ENCODE measurements at regions not wholly inside any gene's neighbourhood (a gene's known extent, or its start where the extent isn't known, plus 50 kb on each side); places are given as distances from the start of the nearest gene placed in this dataset.

GRCh38 chr2:17258861-17259260 is 259.4 kb downstream of the RAD51AP2 start:
- no peak overlapping the region for H3K9ac ChIP-seq
- no peaks in the 10 kb centered on the region for H3K36me3 Mint-ChIP-seq
- H3K79me2 ChIP-seq (ENCODE audit: low read depth) = no peaks in the 10 kb centered on the region
- H3F3A ChIP-seq (ENCODE audit: low read depth) = no peaks in the 10 kb centered on the region
- no peak for TF ChIP-seq EZH2phosphoT487 (IDR thresholded peaks at IDR 0.05)
- no peak for TF ChIP-seq CTCF (IDR thresholded peaks at IDR 0.05)
- TF ChIP-seq EZH2 (IDR thresholded peaks at IDR 0.05) = no peak
- no peak overlapping the region for H3K4me3 Mint-ChIP-seq
- no peak overlapping the region for H3K27ac ChIP-seq
- H3K4me1 ChIP-seq = no peaks in the 10 kb centered on the region
- no peaks in the 10 kb centered on the region for H3K4me1 Mint-ChIP-seq
- H3K27me3 ChIP-seq = no peaks in the 10 kb centered on the region
- no peak overlapping the region for H3K4me3 ChIP-seq
- H3K27me3 Mint-ChIP-seq (ENCODE audit: insufficient read depth, low read depth) = no peaks in the 10 kb centered on the region
- H3K27ac Mint-ChIP-seq = no peak overlapping the region
- H2AFZ ChIP-seq (replicated peaks) = no peak overlapping the region
- H3K4me2 ChIP-seq = no peak overlapping the region
- H3K9me3 Mint-ChIP-seq = no peaks in the 10 kb centered on the region
- H3K9me3 ChIP-seq (ENCODE audit: low read depth) = no peaks in the 10 kb centered on the region
- no peak for DNase-seq (ENCODE audit: low spot score)
- H4K20me1 ChIP-seq (ENCODE audit: low read depth) = no peaks in the 10 kb centered on the region
- H3K36me3 ChIP-seq = no peaks in the 10 kb centered on the region

- H3K36me3 Mint-ChIP-seq = no peaks in the 10 kb centered on the region
- no peaks in the 10 kb centered on the region for H3K4me1 Mint-ChIP-seq
- Histone ChIP-seq H3K36me3 (no peaks in the 10 kb centered on the region), H3K4me3 (no peak overlapping the region), H3K9me3 (ENCODE audit: low read depth) (no peaks in the 10 kb centered on the region), H3K4me2 (no peak overlapping the region), H3F3A (ENCODE audit: low read depth) (no peaks in the 10 kb centered on the region), H3K79me2 (ENCODE audit: low read depth) (no peaks in the 10 kb centered on the region), H4K20me1 (ENCODE audit: low read depth) (no peaks in the 10 kb centered on the region), H2AFZ (replicated peaks) (no peak overlapping the region), H3K27ac (no peak overlapping the region), H3K4me1 (no peaks in the 10 kb centered on the region), H3K9ac (no peak overlapping the region), H3K27me3 (no peaks in the 10 kb centered on the region)
- DNase-seq (ENCODE audit: low spot score) = no peak
- no peak for TF ChIP-seq EZH2phosphoT487 (IDR thresholded peaks at IDR 0.05)
- TF ChIP-seq CTCF (IDR thresholded peaks at IDR 0.05) = no peak
- no peak for TF ChIP-seq EZH2 (IDR thresholded peaks at IDR 0.05)
- no peak overlapping the region for H3K4me3 Mint-ChIP-seq
- no peak overlapping the region for H3K27ac Mint-ChIP-seq
- H3K27me3 Mint-ChIP-seq (ENCODE audit: insufficient read depth, low read depth) = no peaks in the 10 kb centered on the region
- H3K9me3 Mint-ChIP-seq = no peaks in the 10 kb centered on the region
Observed at GRCh38 chr2:17257189-17257909, 260.9 kb downstream of the RAD51AP2 start.

- Mint-ChIP-seq H3K27me3 (ENCODE audit: insufficient read depth, low read depth) (peaks cover 2% of the 10 kb centered on the region), H3K9me3 (no peaks in the 10 kb centered on the region), H3K4me3 (no peak overlapping the region), H3K4me1 (no peaks in the 10 kb centered on the region), H3K36me3 (no peaks in the 10 kb centered on the region), H3K27ac (no peak overlapping the region)
- Histone ChIP-seq H3K9me3 (ENCODE audit: low read depth) (no peaks in the 10 kb centered on the region), H2AFZ (replicated peaks) (no peak overlapping the region), H4K20me1 (ENCODE audit: low read depth) (no peaks in the 10 kb centered on the region), H3K4me3 (no peak overlapping the region), H3K4me1 (no peaks in the 10 kb centered on the region), H3K4me2 (no peak overlapping the region), H3K9ac (no peak overlapping the region), H3K27me3 (no peaks in the 10 kb centered on the region), H3K79me2 (ENCODE audit: low read depth) (no peaks in the 10 kb centered on the region), H3F3A (ENCODE audit: low read depth) (no peaks in the 10 kb centered on the region), H3K27ac (no peak overlapping the region), H3K36me3 (no peaks in the 10 kb centered on the region)
- DNase-seq (ENCODE audit: low spot score) = no peak
- TF ChIP-seq EZH2 (IDR thresholded peaks at IDR 0.05) = no peak
- no peak for TF ChIP-seq CTCF (IDR thresholded peaks at IDR 0.05)
- no peak for TF ChIP-seq EZH2phosphoT487 (IDR thresholded peaks at IDR 0.05)
Observed at GRCh38 chr2:17255071-17255470, 263.2 kb downstream of the RAD51AP2 start.

Measured in neural progenitor cell (in vitro differentiated cells).